A204.1 (cell line): ENCODE measurements at regions not wholly inside any gene's neighbourhood (a gene's known extent, or its start where the extent isn't known, plus 50 kb on each side); places are given as distances from the start of the nearest gene placed in this dataset.

ENCODE experiments used
- FAIRE-seq: peaks from 2 replicates; lab custom pipeline; 2012; peaks lifted over from hg19 to GRCh38; lab: Jason Lieb, UNC

- no peak for FAIRE-seq
Observed at GRCh38 chr6:15027472-15027871, 218.4 kb upstream of the JARID2 start.

DNA sequence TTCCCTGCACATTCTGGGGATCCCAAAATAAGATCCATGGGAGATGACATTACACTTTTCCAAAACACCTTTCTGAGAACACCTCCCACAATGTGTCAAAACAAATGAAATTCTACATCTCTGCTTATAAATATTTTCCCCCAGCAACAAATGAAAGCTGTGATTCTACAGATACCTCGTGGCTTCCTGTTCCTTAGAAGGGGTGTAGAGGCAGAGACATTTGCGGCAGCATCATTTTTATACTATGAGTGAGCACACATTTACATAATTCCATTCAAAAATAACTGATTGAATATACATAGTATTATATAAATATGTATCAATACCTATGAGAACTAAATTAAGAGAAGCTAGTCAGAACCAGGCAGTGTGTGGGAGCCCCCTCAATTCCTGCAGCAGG lies 213.9 kb upstream of the JARID2 start:
- no peak for FAIRE-seq

- FAIRE-seq: no peak
Observed at GRCh38 chr6:15033850-15034203, 212.0 kb upstream of the JARID2 start.

DNA sequence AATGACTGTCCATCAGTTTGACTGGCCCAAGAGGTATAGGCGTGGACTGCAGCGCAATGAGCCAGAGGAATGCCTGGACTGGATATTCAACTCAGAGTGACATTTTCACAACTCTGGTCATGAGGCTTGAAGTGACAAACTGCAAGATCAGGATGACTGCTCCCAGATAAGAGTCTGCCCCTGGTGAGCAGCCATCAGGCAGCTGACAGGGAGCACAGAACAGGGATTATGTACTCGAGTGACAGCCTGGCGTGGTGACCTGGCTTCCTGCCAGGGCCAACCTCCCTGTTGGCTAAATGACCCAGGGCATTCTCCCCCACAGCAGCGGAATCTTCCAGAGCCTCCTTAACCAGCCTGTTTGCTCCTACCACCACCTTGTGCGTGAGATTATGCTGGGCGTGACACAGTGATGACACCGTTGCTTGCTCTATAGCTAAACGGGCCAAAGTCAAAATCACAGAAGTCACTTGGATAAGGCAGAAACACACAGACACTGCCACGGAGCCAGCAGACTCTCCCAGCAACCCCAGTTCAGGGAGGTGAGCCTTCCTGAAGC lies 209.1 kb upstream of the JARID2 start:
- no peak for FAIRE-seq

GRCh38 chr6:15037253-15037652 lies 208.6 kb upstream of the JARID2 start:
- FAIRE-seq: no peak

DNA sequence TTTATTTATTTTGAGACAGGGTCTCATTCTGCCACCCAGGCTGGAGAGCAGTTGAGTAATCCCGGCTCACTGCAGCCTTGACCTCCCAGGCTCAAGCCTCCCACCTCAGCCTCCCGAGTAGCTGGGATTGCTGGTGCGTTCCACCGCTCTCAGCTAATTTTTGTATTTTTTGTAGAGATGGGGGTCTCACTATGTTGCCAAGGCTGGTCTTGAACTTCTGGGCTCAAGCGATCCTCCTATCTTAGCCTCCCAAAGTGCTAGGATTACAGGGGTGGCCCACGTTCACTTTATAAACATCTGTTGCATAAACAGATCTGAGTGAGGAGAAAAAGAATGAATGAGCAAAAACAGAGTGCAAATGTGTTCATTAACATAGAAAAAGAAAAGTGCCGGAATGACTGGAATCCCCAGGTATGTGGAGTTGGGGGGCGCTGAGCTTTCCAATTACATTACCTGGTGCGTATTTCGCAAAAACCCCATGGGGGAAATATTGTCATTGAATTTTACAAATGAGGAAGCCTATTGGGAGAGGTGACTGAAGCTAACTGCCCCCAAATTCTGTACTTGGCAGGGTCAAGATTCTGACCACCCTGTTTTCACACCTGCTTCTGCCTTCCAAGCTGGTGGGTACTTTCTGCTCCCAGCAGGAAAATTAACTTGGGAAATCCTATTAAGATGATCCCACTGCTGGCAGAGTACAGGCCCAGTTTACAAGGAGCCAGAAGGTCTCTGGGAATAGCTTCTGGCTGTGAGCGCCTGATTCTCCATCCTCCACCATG lies 207.7 kb upstream of the JARID2 start:
- FAIRE-seq: no peak

GRCh38 chr6:15039136-15039535 lies 206.7 kb upstream of the JARID2 start:
- no peak for FAIRE-seq

DNA sequence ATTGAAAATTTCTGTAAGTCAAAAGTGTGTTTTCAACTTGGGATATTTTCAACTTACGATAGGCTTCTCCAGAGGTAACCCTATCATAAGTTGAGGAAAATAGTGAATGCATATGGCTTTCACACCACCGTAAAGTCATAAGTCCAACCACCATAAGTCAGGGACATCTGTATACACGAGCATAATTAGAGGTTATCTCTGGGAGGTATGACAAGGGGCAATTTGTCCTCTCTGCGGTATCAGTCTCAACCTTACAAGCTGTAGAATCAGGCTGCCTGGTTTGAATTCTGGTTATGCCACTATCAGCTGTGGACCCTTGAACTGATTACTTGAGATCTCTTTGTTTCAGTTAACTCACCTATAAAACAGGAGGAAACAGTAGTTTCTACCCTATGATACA lies 202.9 kb upstream of the JARID2 start:
- no peak for FAIRE-seq

DNA sequence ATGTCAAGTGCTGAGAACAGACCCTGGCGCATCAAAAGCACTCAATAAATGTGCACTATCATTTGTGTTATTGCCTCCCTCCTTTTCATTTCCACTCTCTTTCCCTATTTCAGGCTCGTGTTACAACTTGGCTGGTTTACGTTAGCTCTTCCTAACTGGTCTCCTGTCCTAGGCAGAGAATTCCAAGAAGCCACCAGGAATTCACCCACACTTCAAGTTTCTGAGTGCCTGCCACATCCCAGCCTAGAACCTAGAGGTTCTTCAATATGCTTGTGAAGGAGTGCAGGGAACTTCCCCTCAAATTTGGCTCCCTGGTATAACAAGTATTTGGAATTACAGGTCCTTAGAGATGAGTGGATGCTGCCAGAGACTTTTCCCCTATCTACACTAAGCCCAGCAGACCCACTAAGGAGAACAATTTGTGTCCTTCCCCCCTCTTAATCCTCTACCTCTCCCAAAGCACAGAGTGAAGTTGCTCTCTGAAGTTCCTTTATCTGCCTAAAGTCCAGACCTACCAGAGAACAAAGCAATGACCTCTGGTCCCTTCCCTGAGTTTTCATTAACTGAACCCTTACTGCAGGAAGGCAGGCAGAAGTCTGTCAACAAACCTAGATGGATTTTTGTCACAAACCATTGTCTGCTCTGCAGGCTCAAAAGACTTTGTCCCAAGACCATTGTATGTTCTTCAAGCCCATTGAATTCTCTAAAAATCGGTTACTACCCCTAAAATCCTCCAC lies 201.6 kb upstream of the JARID2 start:
- no peak for FAIRE-seq

- FAIRE-seq: no peak
Observed at GRCh38 chr6:15044948-15045347, 200.9 kb upstream of the JARID2 start.

GRCh38 chr6:15046751-15047150 lies 199.1 kb upstream of the JARID2 start:
- no peak for FAIRE-seq

DNA sequence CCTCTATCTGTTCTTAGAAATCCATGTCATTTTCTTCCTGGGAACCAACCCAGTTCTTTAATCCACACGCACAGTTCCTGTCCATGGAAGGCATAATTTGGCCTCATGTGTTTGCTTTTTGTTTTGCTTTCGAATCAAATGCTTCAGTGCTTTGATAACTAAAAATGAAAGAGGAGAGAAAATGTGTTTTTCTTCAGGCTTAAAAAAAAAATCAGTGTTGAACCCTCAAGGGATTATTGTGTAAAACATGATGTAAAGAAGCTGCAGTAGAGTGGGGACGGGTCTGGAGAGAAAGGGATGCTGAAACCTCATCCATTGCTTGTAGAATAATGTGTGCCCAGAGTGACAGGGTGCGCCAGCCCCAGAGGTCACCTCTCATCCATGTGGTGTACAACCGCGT lies 197.5 kb upstream of the JARID2 start:
- FAIRE-seq: no peak

- FAIRE-seq: no peak
Observed at GRCh38 chr6:15058200-15059061, 187.4 kb upstream of the JARID2 start.

DNA sequence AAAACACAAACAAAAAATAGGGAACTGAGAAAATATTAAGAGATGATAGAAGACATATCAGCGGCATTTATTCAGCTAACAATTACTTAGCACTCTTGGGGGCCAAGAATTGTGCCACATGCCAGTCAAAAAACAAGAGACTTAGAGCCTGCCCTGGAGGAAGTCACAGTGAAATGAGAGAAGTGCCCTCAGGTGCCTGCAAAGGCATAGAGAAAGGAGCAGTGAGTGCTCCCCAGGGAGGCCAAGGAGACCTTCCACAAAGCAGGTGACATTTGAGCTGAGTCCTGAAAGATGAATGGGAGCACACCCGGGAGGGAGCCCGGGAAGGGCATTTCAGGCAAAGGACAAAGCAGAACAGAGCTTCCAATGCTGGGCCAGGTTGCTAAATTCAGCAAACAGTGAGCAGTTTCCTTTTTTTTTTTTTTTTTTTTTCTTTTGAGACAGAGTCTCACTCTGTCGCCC lies 184.7 kb upstream of the JARID2 start:
- FAIRE-seq: no peak

GRCh38 chr6:15061908-15062515 lies 183.9 kb upstream of the JARID2 start:
- FAIRE-seq: no peak

- FAIRE-seq: no peak
Observed at GRCh38 chr6:15062516-15063252, 183.2 kb upstream of the JARID2 start.

GRCh38 chr6:15063253-15063853 lies 182.5 kb upstream of the JARID2 start:
- FAIRE-seq: no peak

DNA sequence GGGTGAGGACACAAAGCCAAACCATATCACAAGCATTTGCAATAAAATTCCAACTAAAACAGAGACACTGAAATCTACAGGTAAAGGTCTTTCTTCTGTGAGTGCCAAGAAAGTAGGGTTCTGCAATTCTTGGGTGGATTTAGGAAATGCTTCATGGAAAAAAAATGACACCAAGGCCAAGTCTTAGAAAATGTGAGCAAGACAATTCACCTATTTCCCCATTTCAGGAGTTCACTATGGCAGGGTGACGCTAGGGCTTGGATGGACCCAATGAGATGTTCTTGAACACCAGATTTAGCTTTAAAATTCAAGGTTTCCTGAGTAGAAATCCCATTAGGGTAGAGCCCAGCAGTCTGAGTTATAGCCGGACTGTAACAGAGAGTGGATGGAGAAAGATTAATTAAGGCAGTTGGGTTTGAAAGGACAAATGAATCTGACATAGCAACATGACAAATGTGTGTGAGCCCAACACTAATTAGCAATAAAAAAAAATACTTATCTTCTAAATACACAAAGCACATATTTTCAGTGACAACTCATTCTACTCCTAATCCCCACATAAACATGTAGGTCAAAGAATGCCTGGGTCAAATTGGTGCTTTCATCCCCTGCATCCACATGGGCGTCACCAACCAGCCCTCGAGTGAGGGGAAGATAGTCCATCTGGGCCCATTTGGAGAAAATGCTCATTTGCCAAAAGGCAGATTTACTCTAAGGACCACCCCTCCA lies 180.4 kb upstream of the JARID2 start:
- FAIRE-seq: no peak

DNA sequence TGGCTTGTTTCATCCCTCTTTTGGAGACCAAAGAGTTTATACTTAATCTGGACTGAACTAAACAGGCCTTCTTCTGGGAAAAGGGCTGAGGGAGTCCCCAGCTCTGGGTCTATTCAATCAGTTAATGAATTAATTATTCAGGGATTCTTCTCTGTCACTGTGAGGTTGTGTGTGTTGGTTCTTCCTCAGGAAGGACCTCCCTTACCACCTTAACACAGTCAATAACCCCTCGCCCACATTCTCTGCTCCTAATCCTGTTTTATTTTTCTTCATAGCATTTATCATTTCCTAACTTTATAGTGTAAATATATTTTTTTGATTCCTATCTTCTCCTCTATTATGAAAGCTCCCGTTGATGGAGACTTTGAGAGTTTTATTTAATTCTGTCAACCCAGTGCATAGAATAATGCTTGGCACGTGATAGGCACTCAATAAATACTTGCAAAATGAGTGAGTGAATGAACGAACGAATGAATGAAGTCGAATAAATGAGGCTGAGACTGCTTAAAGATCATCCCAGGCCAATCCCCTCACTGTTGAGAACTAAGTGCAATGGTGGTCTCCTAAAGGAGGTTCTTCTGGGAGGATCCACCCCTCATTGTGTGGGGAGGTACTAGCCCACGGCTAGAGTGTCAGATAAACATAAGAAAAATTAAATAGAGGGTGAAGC lies 179.6 kb upstream of the JARID2 start:
- FAIRE-seq: no peak

DNA sequence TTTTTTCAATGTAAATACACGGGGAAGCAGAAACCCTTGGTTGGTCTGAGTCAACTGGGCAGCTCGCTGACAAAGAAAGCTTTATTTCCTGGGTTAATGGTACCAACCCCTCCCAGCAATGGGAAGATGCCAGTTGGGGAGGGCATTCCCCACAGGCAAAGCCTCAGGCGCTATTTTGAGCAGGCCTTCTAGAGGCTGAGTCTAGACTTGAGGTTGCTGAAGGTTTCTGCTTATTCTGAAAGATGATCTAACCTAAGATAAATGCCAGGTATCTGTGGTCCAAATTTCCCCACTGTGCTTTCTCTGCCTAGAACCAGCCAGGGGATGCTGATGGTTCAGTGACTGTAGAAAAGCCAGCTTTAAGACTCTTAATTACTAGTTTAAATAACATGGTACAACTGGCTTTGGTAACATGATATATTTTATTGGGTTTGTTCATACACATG lies 172.5 kb upstream of the JARID2 start:
- FAIRE-seq: no peak
